Stimulated activated CD4-positive, alpha-beta T cell treated with anti-CD3 and anti-CD28 coated beads, Interleukin-4, amount 100 ng/mL, for 4 hours (primary cell): ENCODE measurements at regions not wholly inside any gene's neighbourhood (a gene's known extent, or its start where the extent isn't known, plus 50 kb on each side); places are given as distances from the start of the nearest gene placed in this dataset.
"Not testable (repeated sequence)": the region's sequence is repeated elsewhere in the genome, so short reads cannot be mapped to it uniquely, and the experiment has no call there.

Source experiments
- DNase-seq, 2 experiments: peaks; one replicate each; pipeline ENCODE4 v3.0.0-alpha.2; 2020

- DNase-seq: not testable (repeated sequence)
Observed at GRCh38 chr9:41839786-41840185, 289.4 kb downstream of the CNTNAP3B start.

- DNase-seq: not testable (repeated sequence)
Observed at GRCh38 chr9:41838953-41839352, 290.3 kb downstream of the CNTNAP3B start.

- DNase-seq: not testable (repeated sequence)
Observed at GRCh38 chr9:41838562-41838851, 290.7 kb downstream of the CNTNAP3B start.

- DNase-seq: not testable (repeated sequence)
Observed at GRCh38 chr9:41837684-41838561, 291.3 kb downstream of the CNTNAP3B start.

GRCh38 chr9:41833108-41833507, 296.1 kb downstream of the CNTNAP3B start:
- not testable (repeated sequence) for DNase-seq

- not testable (repeated sequence) for DNase-seq
Observed at GRCh38 chr9:41824723-41825122, 304.5 kb downstream of the CNTNAP3B start.

- not testable (repeated sequence) for DNase-seq
Observed at GRCh38 chr9:41802706-41803105, 326.5 kb downstream of the CNTNAP3B start.

- DNase-seq: not testable (repeated sequence)
Observed at GRCh38 chr9:41798684-41799083, 330.5 kb downstream of the CNTNAP3B start.

- DNase-seq: not testable (repeated sequence)
Observed at GRCh38 chr9:41790719-41791363, 338.4 kb downstream of the CNTNAP3B start.

GRCh38 chr9:41790007-41790406, 339.2 kb downstream of the CNTNAP3B start:
- DNase-seq: not testable (repeated sequence)

- not testable (repeated sequence) for DNase-seq
Observed at GRCh38 chr9:41789387-41789786, 339.8 kb downstream of the CNTNAP3B start.

GRCh38 chr9:41787951-41788350, 341.3 kb downstream of the CNTNAP3B start:
- not testable (repeated sequence) for DNase-seq

- DNase-seq: not testable (repeated sequence)
Observed at GRCh38 chr9:41787270-41787669, 342.0 kb downstream of the CNTNAP3B start.

- DNase-seq: not testable (repeated sequence)
Observed at GRCh38 chr9:41784006-41784405, 345.2 kb downstream of the CNTNAP3B start.

GRCh38 chr9:41783070-41783810, 346.0 kb downstream of the CNTNAP3B start:
- not testable (repeated sequence) for DNase-seq

GRCh38 chr9:41781899-41782298, 347.3 kb downstream of the CNTNAP3B start:
- DNase-seq: not testable (repeated sequence)

GRCh38 chr9:41779897-41780406, 349.3 kb downstream of the CNTNAP3B start:
- DNase-seq: not testable (repeated sequence)

GRCh38 chr9:41779192-41779591, 350.0 kb downstream of the CNTNAP3B start:
- DNase-seq: not testable (repeated sequence)

GRCh38 chr9:41778535-41779071, 350.6 kb downstream of the CNTNAP3B start:
- not testable (repeated sequence) for DNase-seq

GRCh38 chr9:41777536-41777935, 351.7 kb downstream of the CNTNAP3B start:
- not testable (repeated sequence) for DNase-seq

GRCh38 chr9:41772541-41772940, 356.7 kb downstream of the CNTNAP3B start:
- DNase-seq: not testable (repeated sequence)

- not testable (repeated sequence) for DNase-seq
Observed at GRCh38 chr9:41771693-41772092, 357.5 kb downstream of the CNTNAP3B start.

- DNase-seq: not testable (repeated sequence)
Observed at GRCh38 chr9:41754822-41755221, 374.4 kb downstream of the CNTNAP3B start.
